SK-N-SH (cell line): ENCODE measurements at regions not wholly inside any gene's neighbourhood (a gene's known extent, or its start where the extent isn't known, plus 50 kb on each side); places are given as distances from the start of the nearest gene placed in this dataset.

Experiments used
- CTCF ChIA-PET: fragments of 300-600, 350-600 bp; formaldehyde crosslinking; extraction: SDS; loops from one replicate; lab custom pipeline; 2021; lab: Yijun Ruan, JAX
- POLR2A ChIA-PET: fragments of 350-600 bp; sonication (Branson Sonifier 250); formaldehyde crosslinking; extraction: SDS; loops from one replicate; lab custom pipeline; 2020; ENCODE audit warnings: antibody characterized with exemption, inconsistent platforms; lab: Yijun Ruan, JAX
- DNase-seq: peaks from one replicate; pipeline ENCODE4 v3.0.0; 2012
- H2AFZ ChIP-seq: fragments of 200-600 bp; sonication (generic); 2 replicates; pipeline ENCODE4 v1.8.1; 2016; ENCODE audit warnings: antibody characterized with exemption, mild to moderate bottlenecking, low read depth
- H3F3A ChIP-seq: fragments of 200-600 bp; sonication (generic); replicated peaks from 2 replicates; pipeline ENCODE3; 2016; ENCODE audit warnings: antibody characterized with exemption, mild to moderate bottlenecking; ENCODE audit not compliant: insufficient read depth
- H3K27ac ChIP-seq, 2 experiments: fragments of 200-500 bp in 1 of 2; fragments of 200-600 bp in 1 of 2; sonication (Bioruptor generic) in 1 of 2; sonication (generic), shearing (Covaris generic) in 1 of 2; 2 replicates each; pipeline versions ENCODE4 v1.5.1 to v1.6.1; 2014 to 2016; ENCODE audit warnings: low read depth in 2 of 2, inconsistent platforms in 1 of 2, low read length in 1 of 2, mild to moderate bottlenecking in 1 of 2, mixed read lengths in 1 of 2
- H3K27me3 ChIP-seq: fragments of 200-600 bp; sonication (generic), shearing (Covaris generic); 2 replicates; pipeline ENCODE4 v1.6.1; 2016; ENCODE audit warnings: mixed run types; ENCODE audit not compliant: insufficient read depth
- H3K36me3 ChIP-seq, 2 experiments: fragments of 200-500 bp in 1 of 2; fragments of 200-600 bp in 1 of 2; sonication (Bioruptor generic) in 1 of 2; sonication (generic) in 1 of 2; replicated peaks in 1 of 2; 2 replicates each; pipeline versions ENCODE3 to v1.5.1; 2014 to 2016; ENCODE audit warnings: low read length in 1 of 2, mild to moderate bottlenecking in 1 of 2; ENCODE audit not compliant: insufficient read depth in 2 of 2, control insufficient read depth in 1 of 2
- H3K4me1 ChIP-seq, 2 experiments: fragments of 200-500 bp in 1 of 2; fragments of 200-600 bp in 1 of 2; sonication (Bioruptor generic) in 1 of 2; sonication (generic), shearing (Covaris generic) in 1 of 2; 2 replicates each; pipeline versions ENCODE4 v1.5.1 to v1.6.1; 2014 to 2016; ENCODE audit warnings: low read depth in 1 of 2, low read length in 1 of 2, mixed run types in 1 of 2; ENCODE audit not compliant: insufficient read depth in 2 of 2, control insufficient read depth in 1 of 2
- H3K4me2 ChIP-seq: fragments of 200-600 bp; sonication (generic), shearing (Covaris generic); 2 replicates; pipeline ENCODE4 v1.6.1; 2017; ENCODE audit warnings: mixed run types
- H3K4me3 ChIP-seq, 2 experiments: fragments of 200-500 bp in 1 of 2; fragments of 200-600 bp in 1 of 2; sonication (Bioruptor generic) in 1 of 2; sonication (generic), shearing (Covaris generic) in 1 of 2; 2 replicates each; pipeline versions ENCODE4 v1.5.1 to v1.8.1; 2014 to 2016; ENCODE audit warnings: low read depth in 2 of 2, inconsistent platforms in 1 of 2, low read length in 1 of 2, mild to moderate bottlenecking in 1 of 2, mixed read lengths in 1 of 2, moderate library complexity in 1 of 2
- H3K79me2 ChIP-seq: fragments of 200-600 bp; sonication (generic); 2 replicates; pipeline ENCODE4 v1.8.1; 2017; ENCODE audit warnings: mild to moderate bottlenecking; ENCODE audit not compliant: insufficient read depth
- H3K9ac ChIP-seq: fragments of 200-600 bp; sonication (generic); 2 replicates; pipeline ENCODE4 v1.6.1; 2017; ENCODE audit warnings: mixed run types
- H3K9me2 ChIP-seq: fragments of 200-600 bp; sonication (generic); 2 replicates; pipeline ENCODE4 v1.6.1; 2017; ENCODE audit warnings: mixed run types
- H3K9me3 ChIP-seq: fragments of 200-600 bp; sonication (generic); 2 replicates; pipeline ENCODE4 v1.6.1; 2017; ENCODE audit warnings: mixed run types, mild to moderate bottlenecking, moderate library complexity
- H4K20me1 ChIP-seq: fragments of 200-600 bp; sonication (generic); 2 replicates; pipeline ENCODE4 v1.6.1; 2017; ENCODE audit warnings: mild to moderate bottlenecking, mixed run types; ENCODE audit not compliant: insufficient read depth
- CHD2 ChIP-seq: fragments of 150-350 bp; IDR thresholded peaks from 2 replicates; pipeline ENCODE4 v1.6.1; 2018; ENCODE audit warnings: low read length; ENCODE audit not compliant: partially characterized antibody
- FOSL2 ChIP-seq: IDR thresholded peaks from 2 replicates; pipeline ENCODE4 v1.4.0; 2012; ENCODE audit warnings: low read depth, mild to moderate bottlenecking, moderate library complexity, borderline replicate concordance
- GABPA ChIP-seq: IDR thresholded peaks from 2 replicates; pipeline ENCODE4 v1.4.0; 2012; ENCODE audit warnings: low read depth, mild to moderate bottlenecking
- GATA2 ChIP-seq: sonication (generic); formaldehyde crosslinking; IDR thresholded peaks from 2 replicates; pipeline ENCODE4 v1.5.0; 2020; ENCODE audit warnings: mild to moderate bottlenecking, missing genetic modification reagents
- MEF2A ChIP-seq: IDR thresholded peaks from 2 replicates; pipeline ENCODE4 v1.4.0; 2012; ENCODE audit warnings: low read depth, borderline replicate concordance
- MXI1 ChIP-seq: IDR thresholded peaks from 2 replicates; pipeline ENCODE4 v1.6.1; 2012; ENCODE audit warnings: mild to moderate bottlenecking, low read depth, low read length, improper control_type of control experiment
- NFIC ChIP-seq: IDR thresholded peaks from 2 replicates; pipeline ENCODE4 v1.4.0; 2012; ENCODE audit warnings: borderline replicate concordance
- NRF1 ChIP-seq: IDR thresholded peaks from 2 replicates; pipeline ENCODE4 v1.6.1; 2012; ENCODE audit warnings: low read depth, mild to moderate bottlenecking, low read length
- POLR2AphosphoS5 ChIP-seq: IDR thresholded peaks from 2 replicates; pipeline ENCODE4 v1.6.1; 2012; ENCODE audit warnings: low read depth, low read length
- RAD21 ChIP-seq: IDR thresholded peaks from 2 replicates; pipeline ENCODE4 v1.6.1; 2012; ENCODE audit warnings: mild to moderate bottlenecking, low read length
- RCOR1 ChIP-seq: fragments of 150-350 bp; IDR thresholded peaks from 2 replicates; pipeline ENCODE4 v1.6.1; 2017; ENCODE audit warnings: antibody characterized with exemption, low read length
- RFX5 ChIP-seq: IDR thresholded peaks from 2 replicates; pipeline ENCODE4 v1.6.1; 2012; ENCODE audit warnings: mild to moderate bottlenecking, improper control_type of control experiment, low read length
- RXRA ChIP-seq: IDR thresholded peaks from 2 replicates; pipeline ENCODE4 v1.4.0; 2012; ENCODE audit warnings: low read depth, mild to moderate bottlenecking, borderline replicate concordance
- TEAD4 ChIP-seq: IDR thresholded peaks from 2 replicates; pipeline ENCODE4 v1.4.0; 2012; ENCODE audit warnings: mild to moderate bottlenecking, borderline replicate concordance; ENCODE audit not compliant: insufficient read depth
- WGBS: methylation state at CpG from one replicate; pipeline ENCODE4 v1.1.6; 2017; ENCODE audit warnings: low lambda C conversion rate; 5-methylcytosine and 5-hydroxymethylcytosine counted together
- TF ChIP-seq, protein P1 (sequence below): IDR thresholded peaks from 2 replicates; pipeline ENCODE4 v1.4.0; 2012; ENCODE audit warnings: low read depth, borderline replicate concordance
- TF ChIP-seq, protein P2 (sequence below): fragments of 200-600 bp; sonication (generic); IDR thresholded peaks from 2 replicates; pipeline ENCODE4 v1.6.1; 2017; ENCODE audit warnings: antibody characterized with exemption, mild to moderate bottlenecking, moderate library complexity
- TF ChIP-seq, protein P3 (sequence below): IDR thresholded peaks from 2 replicates; pipeline ENCODE4 v1.6.1; 2012; ENCODE audit warnings: mild to moderate bottlenecking, low read depth, low read length, moderate library complexity
- TF ChIP-seq, protein P4 (sequence below): fragments of 150-350 bp; IDR thresholded peaks from 2 replicates; pipeline ENCODE4 v1.6.1; 2017; ENCODE audit warnings: antibody characterized with exemption, low read length, low read depth, borderline replicate concordance

DNA sequence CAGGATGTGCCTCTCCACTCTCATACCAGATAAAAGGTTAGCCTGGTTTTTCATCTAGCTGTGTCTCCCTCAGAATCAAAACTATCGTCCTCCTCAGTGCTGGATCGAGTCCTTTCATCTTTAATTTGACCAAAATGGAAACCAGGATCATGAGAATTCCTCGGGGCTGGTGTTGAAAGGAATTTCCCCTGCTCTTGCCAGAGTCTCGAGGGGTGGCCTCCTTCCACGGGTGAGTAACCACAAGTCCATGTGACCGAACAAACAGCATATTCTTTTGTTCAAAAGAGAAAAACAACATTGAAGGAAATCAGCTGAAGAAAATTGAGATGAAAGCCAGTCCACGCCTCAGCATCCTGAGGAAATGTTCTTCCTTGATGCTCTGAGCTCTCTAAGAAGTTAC lies 165.9 kb upstream of the CDYL start (continued):
- no peak for TF ChIP-seq GATA2 (CRISPR knock-in tag)
- TF ChIP-seq RXRA = peak; percentile 27; the same call in 1 of the 2 replicates
- no peak for TF ChIP-seq POLR2AphosphoS5

DNA sequence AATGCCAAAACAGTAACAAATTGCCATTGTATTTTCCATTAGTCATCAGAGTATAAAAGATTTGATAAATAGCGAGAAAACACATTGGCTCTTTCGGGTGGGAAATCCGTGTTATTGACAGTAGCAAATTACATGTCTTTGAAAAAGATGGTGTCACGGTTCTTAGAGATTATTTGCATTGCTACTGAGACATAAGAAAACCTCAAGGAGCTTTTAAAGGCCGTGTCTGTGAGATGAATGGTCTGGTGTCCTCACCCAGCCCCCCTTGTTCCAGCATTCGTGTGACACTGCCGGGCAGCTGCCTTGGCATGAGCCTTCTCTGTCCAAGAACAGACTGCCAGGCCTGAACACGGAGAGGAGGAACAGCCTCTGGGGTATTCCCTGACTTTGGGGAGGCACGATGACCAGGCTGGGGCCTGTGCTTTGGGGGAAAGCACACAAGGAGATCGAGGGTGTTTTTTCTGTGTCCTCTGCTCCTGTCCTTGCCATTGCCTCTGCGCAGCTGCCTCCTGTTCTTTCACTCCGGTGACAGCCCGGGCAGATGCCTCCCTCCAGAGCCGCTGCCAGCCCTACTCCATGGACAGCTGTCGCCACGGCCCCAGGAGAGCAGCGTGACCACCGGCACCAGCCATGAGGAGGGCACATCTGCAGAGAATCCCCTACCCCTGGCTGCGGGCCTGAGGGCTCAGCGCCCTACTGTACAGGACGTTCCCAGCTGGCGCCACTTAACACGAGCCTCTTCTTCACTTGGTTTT lies 167.7 kb upstream of the CDYL start:
- WGBS = 70% methylated on average over 16 of the region's 23 CpGs
- Histone ChIP-seq H3K27me3 (no peaks in the 10 kb centered on the region), H3K9me2 (no peaks in the 10 kb centered on the region), H3K4me3 (no peak overlapping the region), H3K79me2 (no peaks in the 10 kb centered on the region; the same call in 1 of the 2 replicates), H3K9ac (no peak overlapping the region), H3K4me2 (no peak overlapping the region), H3K4me1 (peaks cover 2 to 6% of the 10 kb centered on the region in 2 experiments; a peak in 2 of 4 replicates), H3K9me3 (no peaks in the 10 kb centered on the region), H3K36me3 (no peaks in the 10 kb centered on the region), H2AFZ (no peak overlapping the region), H3F3A (peaks cover 3% of the 10 kb centered on the region), H3K27ac (no peak overlapping the region), H4K20me1 (no peaks in the 10 kb centered on the region)
- ChIA-PET CTCF (no interaction called here), POLR2A (no interaction called here)
- no peak for DNase-seq
- TF ChIP-seq, protein P1, sequence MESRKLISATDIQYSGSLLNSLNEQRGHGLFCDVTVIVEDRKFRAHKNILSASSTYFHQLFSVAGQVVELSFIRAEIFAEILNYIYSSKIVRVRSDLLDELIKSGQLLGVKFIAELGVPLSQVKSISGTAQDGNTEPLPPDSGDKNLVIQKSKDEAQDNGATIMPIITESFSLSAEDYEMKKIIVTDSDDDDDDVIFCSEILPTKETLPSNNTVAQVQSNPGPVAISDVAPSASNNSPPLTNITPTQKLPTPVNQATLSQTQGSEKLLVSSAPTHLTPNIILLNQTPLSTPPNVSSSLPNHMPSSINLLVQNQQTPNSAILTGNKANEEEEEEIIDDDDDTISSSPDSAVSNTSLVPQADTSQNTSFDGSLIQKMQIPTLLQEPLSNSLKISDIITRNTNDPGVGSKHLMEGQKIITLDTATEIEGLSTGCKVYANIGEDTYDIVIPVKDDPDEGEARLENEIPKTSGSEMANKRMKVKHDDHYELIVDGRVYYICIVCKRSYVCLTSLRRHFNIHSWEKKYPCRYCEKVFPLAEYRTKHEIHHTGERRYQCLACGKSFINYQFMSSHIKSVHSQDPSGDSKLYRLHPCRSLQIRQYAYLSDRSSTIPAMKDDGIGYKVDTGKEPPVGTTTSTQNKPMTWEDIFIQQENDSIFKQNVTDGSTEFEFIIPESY = no peak
- TF ChIP-seq TEAD4 (no peak), GABPA (no peak), MEF2A (no peak), RAD21 (no peak), RFX5 (no peak), RCOR1 (no peak), NFIC (no peak), MXI1 (no peak), CHD2 (no peak), FOSL2 (no peak), NRF1 (no peak)
- TF ChIP-seq, protein P2, sequence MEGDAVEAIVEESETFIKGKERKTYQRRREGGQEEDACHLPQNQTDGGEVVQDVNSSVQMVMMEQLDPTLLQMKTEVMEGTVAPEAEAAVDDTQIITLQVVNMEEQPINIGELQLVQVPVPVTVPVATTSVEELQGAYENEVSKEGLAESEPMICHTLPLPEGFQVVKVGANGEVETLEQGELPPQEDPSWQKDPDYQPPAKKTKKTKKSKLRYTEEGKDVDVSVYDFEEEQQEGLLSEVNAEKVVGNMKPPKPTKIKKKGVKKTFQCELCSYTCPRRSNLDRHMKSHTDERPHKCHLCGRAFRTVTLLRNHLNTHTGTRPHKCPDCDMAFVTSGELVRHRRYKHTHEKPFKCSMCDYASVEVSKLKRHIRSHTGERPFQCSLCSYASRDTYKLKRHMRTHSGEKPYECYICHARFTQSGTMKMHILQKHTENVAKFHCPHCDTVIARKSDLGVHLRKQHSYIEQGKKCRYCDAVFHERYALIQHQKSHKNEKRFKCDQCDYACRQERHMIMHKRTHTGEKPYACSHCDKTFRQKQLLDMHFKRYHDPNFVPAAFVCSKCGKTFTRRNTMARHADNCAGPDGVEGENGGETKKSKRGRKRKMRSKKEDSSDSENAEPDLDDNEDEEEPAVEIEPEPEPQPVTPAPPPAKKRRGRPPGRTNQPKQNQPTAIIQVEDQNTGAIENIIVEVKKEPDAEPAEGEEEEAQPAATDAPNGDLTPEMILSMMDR = no peak
- TF ChIP-seq, protein P3, sequence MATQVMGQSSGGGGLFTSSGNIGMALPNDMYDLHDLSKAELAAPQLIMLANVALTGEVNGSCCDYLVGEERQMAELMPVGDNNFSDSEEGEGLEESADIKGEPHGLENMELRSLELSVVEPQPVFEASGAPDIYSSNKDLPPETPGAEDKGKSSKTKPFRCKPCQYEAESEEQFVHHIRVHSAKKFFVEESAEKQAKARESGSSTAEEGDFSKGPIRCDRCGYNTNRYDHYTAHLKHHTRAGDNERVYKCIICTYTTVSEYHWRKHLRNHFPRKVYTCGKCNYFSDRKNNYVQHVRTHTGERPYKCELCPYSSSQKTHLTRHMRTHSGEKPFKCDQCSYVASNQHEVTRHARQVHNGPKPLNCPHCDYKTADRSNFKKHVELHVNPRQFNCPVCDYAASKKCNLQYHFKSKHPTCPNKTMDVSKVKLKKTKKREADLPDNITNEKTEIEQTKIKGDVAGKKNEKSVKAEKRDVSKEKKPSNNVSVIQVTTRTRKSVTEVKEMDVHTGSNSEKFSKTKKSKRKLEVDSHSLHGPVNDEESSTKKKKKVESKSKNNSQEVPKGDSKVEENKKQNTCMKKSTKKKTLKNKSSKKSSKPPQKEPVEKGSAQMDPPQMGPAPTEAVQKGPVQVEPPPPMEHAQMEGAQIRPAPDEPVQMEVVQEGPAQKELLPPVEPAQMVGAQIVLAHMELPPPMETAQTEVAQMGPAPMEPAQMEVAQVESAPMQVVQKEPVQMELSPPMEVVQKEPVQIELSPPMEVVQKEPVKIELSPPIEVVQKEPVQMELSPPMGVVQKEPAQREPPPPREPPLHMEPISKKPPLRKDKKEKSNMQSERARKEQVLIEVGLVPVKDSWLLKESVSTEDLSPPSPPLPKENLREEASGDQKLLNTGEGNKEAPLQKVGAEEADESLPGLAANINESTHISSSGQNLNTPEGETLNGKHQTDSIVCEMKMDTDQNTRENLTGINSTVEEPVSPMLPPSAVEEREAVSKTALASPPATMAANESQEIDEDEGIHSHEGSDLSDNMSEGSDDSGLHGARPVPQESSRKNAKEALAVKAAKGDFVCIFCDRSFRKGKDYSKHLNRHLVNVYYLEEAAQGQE = no peak
- TF ChIP-seq, protein P4, sequence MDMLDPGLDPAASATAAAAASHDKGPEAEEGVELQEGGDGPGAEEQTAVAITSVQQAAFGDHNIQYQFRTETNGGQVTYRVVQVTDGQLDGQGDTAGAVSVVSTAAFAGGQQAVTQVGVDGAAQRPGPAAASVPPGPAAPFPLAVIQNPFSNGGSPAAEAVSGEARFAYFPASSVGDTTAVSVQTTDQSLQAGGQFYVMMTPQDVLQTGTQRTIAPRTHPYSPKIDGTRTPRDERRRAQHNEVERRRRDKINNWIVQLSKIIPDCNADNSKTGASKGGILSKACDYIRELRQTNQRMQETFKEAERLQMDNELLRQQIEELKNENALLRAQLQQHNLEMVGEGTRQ = no peak
